ENCODE measurements at regions not wholly inside any gene's neighbourhood (a gene's known extent, or its start where the extent isn't known, plus 50 kb on each side); places are given as distances from the start of the nearest gene placed in this dataset.

- no peak for TF ChIP-seq USF2 (CRISPR knock-in tag; IDR thresholded peaks at IDR 0.05)
- TF ChIP-seq ZMAT4 (CRISPR knock-in tag; IDR thresholded peaks at IDR 0.05) = no peak
- no peak for TF ChIP-seq ATF2 (CRISPR knock-in tag; IDR thresholded peaks at IDR 0.05; ENCODE audit: borderline replicate concordance, low read depth)
- no peak for TF ChIP-seq SMAD3 (CRISPR knock-in tag; IDR thresholded peaks at IDR 0.05; ENCODE audit: borderline replicate concordance)
Observed at GRCh38 chr1:221880182-221880581, 138.3 kb upstream of the DUSP10 start.

Measured in WTC11 (cell line).